ENCODE measurements at regions not wholly inside any gene's neighbourhood (a gene's known extent, or its start where the extent isn't known, plus 50 kb on each side); places are given as distances from the start of the nearest gene placed in this dataset.

DNA sequence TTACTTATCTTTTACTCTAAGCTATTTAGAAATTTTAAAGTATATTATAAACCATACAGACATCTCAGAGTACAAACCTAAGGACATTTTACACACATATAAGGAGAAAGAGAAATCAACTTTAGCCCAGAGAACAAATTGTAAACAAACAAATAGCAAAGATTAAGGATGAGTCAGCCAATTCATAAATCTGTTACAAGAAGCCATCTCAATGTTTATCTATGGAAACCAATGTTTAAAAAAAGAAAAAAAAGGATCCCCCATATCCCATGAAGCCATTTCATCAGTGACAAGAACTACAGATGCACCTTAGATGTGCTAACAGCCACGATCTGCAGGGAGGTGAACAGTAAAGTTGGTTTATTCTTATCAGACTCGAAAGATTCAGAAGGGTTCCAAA, 437.1 kb downstream of the SHQ1 start:
- WGBS (ENCODE audit: insufficient coverage, insufficient read length) = no CpG with 5 or more reads among the region's 2 CpGs
- no peaks in the 10 kb centered on the region for H3K27me3 ChIP-seq (ENCODE audit: control insufficient read depth, insufficient read depth, low read length)
- no peaks in the 10 kb centered on the region for H3K36me3 ChIP-seq (ENCODE audit: control insufficient read depth, insufficient read depth, low read length)
- peaks cover 5% of the 10 kb centered on the region; the same call in 1 of the 2 replicates for H3K4me1 ChIP-seq (ENCODE audit: control insufficient read depth, insufficient read depth, low read length)
- H3K9me3 ChIP-seq (ENCODE audit: control insufficient read depth, insufficient read depth, low read length) = no peaks in the 10 kb centered on the region
- DNase-seq (ENCODE audit: low read depth, low spot score) = no peak
- no peak overlapping the region for H3K27ac ChIP-seq (ENCODE audit: low read length)
- no peak overlapping the region for H3K4me3 ChIP-seq (ENCODE audit: low read length)

DNA sequence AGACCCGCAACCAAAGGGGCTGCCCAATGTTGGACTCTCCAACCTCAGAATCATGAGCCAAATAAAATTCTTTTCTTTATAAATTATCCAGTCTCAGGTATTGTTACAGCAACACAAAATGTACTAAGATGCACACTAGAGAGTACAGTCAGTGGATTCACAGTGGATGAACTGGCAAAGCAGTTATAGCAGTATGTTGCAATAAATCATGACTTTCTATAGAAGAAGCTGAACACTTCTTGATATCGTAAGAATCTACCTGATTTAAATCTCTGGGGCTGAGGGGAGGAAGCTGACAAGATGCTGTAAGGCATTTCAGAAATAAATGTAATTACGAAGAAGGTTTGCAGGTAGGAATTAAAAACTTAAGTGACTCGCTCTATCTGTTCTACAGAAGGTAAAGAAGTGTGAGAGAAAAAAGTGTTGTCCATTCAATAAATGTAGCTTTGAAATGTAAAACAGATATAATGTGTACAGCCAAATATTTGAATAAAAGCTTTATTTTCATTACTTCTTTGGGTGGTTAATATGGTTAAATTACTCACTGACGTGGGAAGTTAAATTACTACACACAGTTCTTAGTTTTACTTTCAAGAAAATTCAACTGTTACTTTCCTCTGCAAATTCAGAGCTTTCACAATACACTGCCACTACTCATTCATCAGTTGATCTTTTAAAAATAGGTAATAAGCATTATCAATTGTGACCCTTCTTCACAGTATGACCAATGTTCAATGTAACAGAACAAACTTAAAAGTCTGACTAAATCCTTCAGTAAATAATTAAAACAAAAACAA, 439.1 kb downstream of the SHQ1 start:
- Histone ChIP-seq H3K4me1 (ENCODE audit: control insufficient read depth, insufficient read depth, low read length) (peaks cover 5% of the 10 kb centered on the region; the same call in 1 of the 2 replicates), H3K9me3 (ENCODE audit: control insufficient read depth, insufficient read depth, low read length) (no peaks in the 10 kb centered on the region), H3K27ac (ENCODE audit: low read length) (no peak overlapping the region), H3K27me3 (ENCODE audit: control insufficient read depth, insufficient read depth, low read length) (no peaks in the 10 kb centered on the region), H3K36me3 (ENCODE audit: control insufficient read depth, insufficient read depth, low read length) (no peaks in the 10 kb centered on the region), H3K4me3 (ENCODE audit: low read length) (no peak overlapping the region)
- no CpG with 5 or more reads among the region's 5 CpGs for WGBS (ENCODE audit: insufficient coverage, insufficient read length)
- DNase-seq (ENCODE audit: low read depth, low spot score) = no peak

DNA sequence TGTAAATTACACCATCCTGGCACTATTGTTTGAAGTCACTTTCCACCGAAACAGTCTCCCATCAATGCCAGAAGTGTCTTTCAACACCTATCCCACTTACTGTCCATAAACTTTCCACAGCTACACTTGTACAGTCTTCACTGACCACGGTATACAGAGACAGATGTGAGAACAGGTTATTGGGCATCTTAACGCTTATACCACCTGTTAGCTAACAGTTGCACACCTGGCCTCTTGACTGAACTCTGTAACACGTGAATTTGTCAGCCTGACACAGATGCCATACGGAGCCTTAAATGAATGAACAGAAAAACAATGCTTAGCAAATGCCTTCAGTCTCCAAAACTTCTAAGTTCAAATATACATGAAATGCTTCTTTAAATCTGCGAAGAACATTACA, 440.5 kb downstream of the SHQ1 start:
- no peak overlapping the region for H3K27ac ChIP-seq (ENCODE audit: low read length)
- H3K36me3 ChIP-seq (ENCODE audit: control insufficient read depth, insufficient read depth, low read length) = no peaks in the 10 kb centered on the region
- DNase-seq (ENCODE audit: low read depth, low spot score) = no peak
- H3K9me3 ChIP-seq (ENCODE audit: control insufficient read depth, insufficient read depth, low read length) = no peaks in the 10 kb centered on the region
- peaks cover 7% of the 10 kb centered on the region for H3K4me1 ChIP-seq (ENCODE audit: control insufficient read depth, insufficient read depth, low read length)
- 100% methylated on average over 1 of the region's 6 CpGs for WGBS (ENCODE audit: insufficient coverage, insufficient read length)
- no peak overlapping the region for H3K4me3 ChIP-seq (ENCODE audit: low read length)
- H3K27me3 ChIP-seq (ENCODE audit: control insufficient read depth, insufficient read depth, low read length) = no peaks in the 10 kb centered on the region

DNA sequence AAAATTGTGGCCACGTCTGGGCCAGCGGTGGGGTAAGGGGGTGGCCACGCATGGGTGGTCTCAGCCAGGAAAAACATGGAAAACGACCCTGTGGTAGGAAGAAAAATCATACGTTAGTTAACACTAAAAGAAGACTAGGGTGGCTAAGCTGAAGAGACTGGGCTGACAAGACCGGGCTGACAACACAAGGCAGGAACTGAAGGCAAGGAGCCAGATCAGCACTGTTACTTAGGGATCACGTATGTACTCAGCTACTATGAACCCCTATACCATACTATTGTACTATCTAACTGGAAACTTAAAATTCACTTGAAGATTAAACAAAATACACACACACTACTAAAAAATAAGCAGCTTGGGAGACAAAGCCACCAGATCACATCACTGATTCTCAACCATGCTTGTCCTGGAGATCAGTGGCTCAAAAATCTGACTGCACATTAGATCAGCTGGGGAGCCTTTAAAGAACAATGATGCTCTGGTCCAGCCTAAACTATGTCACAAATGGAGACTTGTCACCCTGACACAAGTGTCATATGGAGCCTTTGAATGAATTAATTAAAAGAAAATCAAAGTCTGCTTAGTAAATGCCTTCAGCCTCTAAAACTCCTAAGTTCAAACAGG, 442.2 kb downstream of the SHQ1 start:
- Histone ChIP-seq H3K4me1 (ENCODE audit: control insufficient read depth, insufficient read depth, low read length) (peaks cover 5% of the 10 kb centered on the region), H3K27ac (ENCODE audit: low read length) (no peak overlapping the region), H3K36me3 (ENCODE audit: control insufficient read depth, insufficient read depth, low read length) (no peaks in the 10 kb centered on the region), H3K9me3 (ENCODE audit: control insufficient read depth, insufficient read depth, low read length) (no peaks in the 10 kb centered on the region), H3K27me3 (ENCODE audit: control insufficient read depth, insufficient read depth, low read length) (no peaks in the 10 kb centered on the region), H3K4me3 (ENCODE audit: low read length) (no peak overlapping the region)
- no peak for DNase-seq (ENCODE audit: low read depth, low spot score)
- WGBS (ENCODE audit: insufficient coverage, insufficient read length) = no CpG with 5 or more reads among the region's 7 CpGs

DNA sequence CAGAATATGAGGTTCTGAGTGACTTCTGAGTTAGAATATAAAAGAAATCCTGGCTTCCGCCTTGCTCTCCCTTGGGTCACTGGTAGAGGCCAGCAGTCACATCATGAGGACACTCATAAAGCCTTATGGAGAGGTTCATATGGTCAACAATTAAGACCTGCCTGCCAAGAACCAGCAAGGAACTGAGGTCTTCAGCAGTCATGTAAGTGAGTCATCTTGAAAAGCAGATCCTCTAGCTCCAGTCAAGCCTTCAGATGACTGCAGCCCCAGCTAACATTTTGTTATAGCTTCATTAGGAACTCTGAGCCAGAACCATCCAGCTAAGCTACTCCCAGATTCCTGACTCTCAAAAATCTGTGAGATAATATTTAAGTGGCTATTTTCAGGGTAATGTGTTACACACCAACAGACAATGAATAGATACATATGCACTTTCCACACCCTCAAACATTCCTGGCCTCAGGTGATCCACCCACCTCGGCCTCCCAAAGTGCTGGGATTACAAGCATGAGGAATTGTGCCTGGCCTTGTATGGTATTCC, 447.2 kb downstream of the SHQ1 start:
- Histone ChIP-seq H3K27ac (ENCODE audit: low read length) (no peak overlapping the region), H3K4me3 (ENCODE audit: low read length) (no peak overlapping the region), H3K36me3 (ENCODE audit: control insufficient read depth, insufficient read depth, low read length) (no peaks in the 10 kb centered on the region), H3K4me1 (ENCODE audit: control insufficient read depth, insufficient read depth, low read length) (peaks cover 8% of the 10 kb centered on the region), H3K27me3 (ENCODE audit: control insufficient read depth, insufficient read depth, low read length) (no peaks in the 10 kb centered on the region), H3K9me3 (ENCODE audit: control insufficient read depth, insufficient read depth, low read length) (no peaks in the 10 kb centered on the region)
- DNase-seq (ENCODE audit: low read depth, low spot score) = no peak
- no CpG with 5 or more reads among the region's 2 CpGs for WGBS (ENCODE audit: insufficient coverage, insufficient read length)

DNA sequence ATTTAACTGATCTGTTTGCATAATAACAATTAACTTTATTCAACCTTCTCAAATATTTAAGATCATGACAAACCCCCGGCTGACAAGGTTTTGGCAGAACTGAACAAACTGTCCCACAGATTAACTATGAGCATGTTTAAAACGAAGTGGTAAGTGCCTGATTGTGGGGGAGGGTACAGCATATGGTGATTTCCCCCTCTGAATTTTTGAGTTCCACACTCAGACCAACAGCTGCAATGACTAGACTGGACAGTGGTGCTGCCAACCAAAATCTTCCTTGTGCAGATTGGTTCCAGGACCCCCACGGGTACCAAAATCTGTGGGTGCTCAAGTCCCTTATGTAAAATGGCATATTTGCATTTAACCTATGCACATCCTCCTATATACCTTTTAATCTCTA, 449.5 kb downstream of the SHQ1 start:
- Histone ChIP-seq H3K4me3 (ENCODE audit: low read length) (no peak overlapping the region), H3K36me3 (ENCODE audit: control insufficient read depth, insufficient read depth, low read length) (no peaks in the 10 kb centered on the region), H3K9me3 (ENCODE audit: control insufficient read depth, insufficient read depth, low read length) (no peaks in the 10 kb centered on the region), H3K27me3 (ENCODE audit: control insufficient read depth, insufficient read depth, low read length) (no peaks in the 10 kb centered on the region), H3K27ac (ENCODE audit: low read length) (no peak overlapping the region), H3K4me1 (ENCODE audit: control insufficient read depth, insufficient read depth, low read length) (peaks cover 7% of the 10 kb centered on the region)
- no CpG with 5 or more reads among the region's 3 CpGs for WGBS (ENCODE audit: insufficient coverage, insufficient read length)
- no peak for DNase-seq (ENCODE audit: low read depth, low spot score)

DNA sequence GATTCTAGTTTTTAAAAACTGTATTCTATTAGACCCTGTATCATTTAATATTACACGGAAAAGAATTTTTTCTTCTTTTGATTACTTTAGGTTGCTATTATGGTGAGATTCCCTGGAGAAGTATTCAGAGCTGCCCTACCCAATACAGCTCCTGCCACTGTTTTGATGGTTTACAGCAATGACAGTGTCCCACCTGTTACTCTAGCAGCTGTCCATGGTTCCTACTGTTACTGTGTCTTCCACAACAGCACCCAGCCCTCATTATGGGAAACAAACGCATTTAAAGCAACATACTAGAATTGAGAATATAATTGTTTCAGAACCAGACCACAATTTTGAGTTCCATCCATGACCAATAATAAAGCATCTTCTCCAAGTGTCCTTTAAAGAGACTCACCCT, 450.7 kb downstream of the SHQ1 start:
- no peaks in the 10 kb centered on the region for H3K27me3 ChIP-seq (ENCODE audit: control insufficient read depth, insufficient read depth, low read length)
- no peak for DNase-seq (ENCODE audit: low read depth, low spot score)
- H3K27ac ChIP-seq (ENCODE audit: low read length) = no peak overlapping the region
- H3K4me3 ChIP-seq (ENCODE audit: low read length) = no peak overlapping the region
- H3K36me3 ChIP-seq (ENCODE audit: control insufficient read depth, insufficient read depth, low read length) = no peaks in the 10 kb centered on the region
- WGBS (ENCODE audit: insufficient coverage, insufficient read length) = no CpG with 5 or more reads among the region's 2 CpGs
- no peaks in the 10 kb centered on the region for H3K9me3 ChIP-seq (ENCODE audit: control insufficient read depth, insufficient read depth, low read length)
- peaks cover 6% of the 10 kb centered on the region for H3K4me1 ChIP-seq (ENCODE audit: control insufficient read depth, insufficient read depth, low read length)

DNA sequence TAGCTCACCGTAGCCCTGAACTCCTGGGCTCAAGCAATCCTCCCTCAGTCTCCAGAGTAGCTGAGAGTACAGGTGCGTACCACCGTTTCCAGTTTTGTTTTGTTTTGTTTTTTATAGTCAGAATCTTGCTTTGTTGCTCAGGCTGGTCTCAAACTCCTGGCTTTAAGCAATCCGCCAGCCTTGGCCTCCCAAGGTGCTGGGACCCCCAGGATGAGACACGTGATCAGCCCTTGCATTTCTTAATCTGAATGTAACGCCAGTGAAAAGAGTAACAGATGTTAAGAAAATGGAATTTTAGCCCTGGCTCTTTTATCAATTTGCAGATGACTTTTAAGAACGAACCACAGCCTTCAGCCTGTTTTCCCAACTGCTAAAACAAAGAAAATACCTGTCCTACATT, 451.3 kb downstream of the SHQ1 start:
- Histone ChIP-seq H3K27me3 (ENCODE audit: control insufficient read depth, insufficient read depth, low read length) (no peaks in the 10 kb centered on the region), H3K4me1 (ENCODE audit: control insufficient read depth, insufficient read depth, low read length) (peaks cover 6% of the 10 kb centered on the region), H3K36me3 (ENCODE audit: control insufficient read depth, insufficient read depth, low read length) (no peaks in the 10 kb centered on the region), H3K27ac (ENCODE audit: low read length) (no peak overlapping the region), H3K4me3 (ENCODE audit: low read length) (no peak overlapping the region), H3K9me3 (ENCODE audit: control insufficient read depth, insufficient read depth, low read length) (no peaks in the 10 kb centered on the region)
- DNase-seq (ENCODE audit: low read depth, low spot score) = no peak
- no CpG with 5 or more reads among the region's 7 CpGs for WGBS (ENCODE audit: insufficient coverage, insufficient read length)

DNA sequence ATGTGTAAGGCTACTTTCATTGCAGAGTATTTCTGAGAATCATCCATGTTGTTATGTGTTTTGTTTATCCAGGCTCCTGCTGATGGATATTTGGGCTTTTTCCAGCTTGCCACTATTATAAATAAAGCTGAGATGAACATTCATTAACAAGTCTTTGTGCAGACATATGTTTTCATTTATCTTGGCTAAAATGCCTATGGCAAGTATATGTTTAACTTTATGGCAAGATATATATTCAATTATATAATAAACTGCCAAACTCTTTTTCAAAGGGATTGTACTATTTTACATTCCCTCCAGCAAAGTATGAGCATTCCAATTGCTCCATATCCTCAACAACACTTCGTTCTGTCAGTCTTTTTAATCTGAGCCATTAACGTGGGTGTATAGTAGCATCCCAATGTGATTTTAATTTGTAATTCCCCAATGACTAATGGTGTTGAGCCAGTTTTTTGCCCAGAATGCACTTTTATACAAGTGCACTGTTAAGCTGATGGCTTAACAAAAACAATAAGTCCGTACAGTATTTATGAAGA, 452.4 kb downstream of the SHQ1 start:
- no peak overlapping the region for H3K27ac ChIP-seq (ENCODE audit: low read length)
- no CpG with 5 or more reads among the region's 3 CpGs for WGBS (ENCODE audit: insufficient coverage, insufficient read length)

DNA sequence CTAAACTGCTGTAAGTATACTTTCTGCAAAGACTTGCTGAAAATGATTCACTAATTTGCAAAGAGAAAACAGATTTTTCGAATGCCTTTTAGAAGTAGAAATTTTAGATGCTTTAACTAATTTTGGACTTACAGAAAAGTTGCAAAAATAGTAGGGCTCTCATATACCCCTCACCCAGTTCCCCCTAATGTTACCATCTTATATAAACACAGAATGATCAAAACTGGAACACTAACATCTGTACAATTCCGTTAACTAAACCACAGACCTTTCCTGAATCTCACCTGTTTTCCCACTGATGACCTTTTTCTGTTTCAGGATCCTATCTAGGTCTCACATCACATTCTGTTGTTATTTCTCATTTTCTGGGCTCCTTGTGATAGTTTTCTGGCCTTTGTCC, 454.8 kb downstream of the SHQ1 start:
- H3K27ac ChIP-seq (ENCODE audit: low read length) = no peak overlapping the region
- H3K4me3 ChIP-seq (ENCODE audit: low read length) = no peak overlapping the region
- no peaks in the 10 kb centered on the region for H3K36me3 ChIP-seq (ENCODE audit: control insufficient read depth, insufficient read depth, low read length)
- no CpG with 5 or more reads among the region's 2 CpGs for WGBS (ENCODE audit: insufficient coverage, insufficient read length)
- no peaks in the 10 kb centered on the region for H3K27me3 ChIP-seq (ENCODE audit: control insufficient read depth, insufficient read depth, low read length)
- peaks cover 2% of the 10 kb centered on the region; the same call in 1 of the 2 replicates for H3K4me1 ChIP-seq (ENCODE audit: control insufficient read depth, insufficient read depth, low read length)
- no peaks in the 10 kb centered on the region for H3K9me3 ChIP-seq (ENCODE audit: control insufficient read depth, insufficient read depth, low read length)
- no peak for DNase-seq (ENCODE audit: low read depth, low spot score)

More for the DNA sequence above, 452.4 kb downstream of the SHQ1 start:
- no peak overlapping the region for H3K4me3 ChIP-seq (ENCODE audit: low read length)
- H3K36me3 ChIP-seq (ENCODE audit: control insufficient read depth, insufficient read depth, low read length) = no peaks in the 10 kb centered on the region
- H3K4me1 ChIP-seq (ENCODE audit: control insufficient read depth, insufficient read depth, low read length) = peaks cover 6% of the 10 kb centered on the region
- H3K27me3 ChIP-seq (ENCODE audit: control insufficient read depth, insufficient read depth, low read length) = no peaks in the 10 kb centered on the region
- DNase-seq (ENCODE audit: low read depth, low spot score) = no peak
- no peaks in the 10 kb centered on the region for H3K9me3 ChIP-seq (ENCODE audit: control insufficient read depth, insufficient read depth, low read length)

All from iPS DF 6.9 (cell line).